ENCODE measurements at regions not wholly inside any gene's neighbourhood (a gene's known extent, or its start where the extent isn't known, plus 50 kb on each side); places are given as distances from the start of the nearest gene placed in this dataset.

- H2AFZ ChIP-seq (ENCODE audit: control insufficient read depth, low read depth, low read length) = no peak overlapping the region
- CTCF ChIA-PET = interaction anchor here (0.6 kb wide), 1 partner anchor 427 kb away, joined by 3 read pairs; no protein-coding TSS in a partner anchor
- intact Hi-C loops (cut with micrococcal nuclease; ENCODE audit: unreplicated experiment) = no loop called here
- SMC1A ChIA-PET (ENCODE audit: uncharacterized antibody, unreplicated experiment) = no interaction called here
- ATAC-seq = no peak
- H3K9ac ChIP-seq (ENCODE audit: control insufficient read depth, insufficient read depth, low read length) = no peak overlapping the region
- peaks cover 4% of the 10 kb centered on the region; the same call in 1 of the 2 replicates for H3K4me1 ChIP-seq (ENCODE audit: control insufficient read depth, insufficient read depth, low read length)
- no peak overlapping the region for H3K4me2 ChIP-seq (ENCODE audit: control insufficient read depth, insufficient read depth)
- no peak for DNase-seq (ENCODE audit: low read depth, low spot score)
- H3K4me3 ChIP-seq = no peak overlapping the region
- no peaks in the 10 kb centered on the region for H3K79me2 ChIP-seq (ENCODE audit: control insufficient read depth, insufficient read depth, low read length)
- no peak for FAIRE-seq
- in situ Hi-C loops (cut with MboI) = no loop called here
- POLR2A ChIA-PET = interaction anchor here (1.2 kb wide), 1 partner anchor 8 kb away, joined by 3 read pairs; no protein-coding TSS in a partner anchor
- H3K27me3 ChIP-seq (replicated peaks in 1 of 2; ENCODE audit: control insufficient read depth in 2 of 2, insufficient read depth in 2 of 2, low read length in 1 of 2) = no peaks in the 10 kb centered on the region
- H4K20me1 ChIP-seq (ENCODE audit: control insufficient read depth, insufficient read depth) = no peaks in the 10 kb centered on the region
- no peak overlapping the region for H3K27ac ChIP-seq (ENCODE audit: control insufficient read depth, insufficient read depth)
- no peaks in the 10 kb centered on the region for H3K36me3 ChIP-seq (ENCODE audit: control insufficient read depth in 2 of 2, insufficient read depth in 2 of 2, low read length in 1 of 2)
- no peak for TF ChIP-seq PBX3 (IDR thresholded peaks at IDR 0.05; ENCODE audit: insufficient replicate concordance, low read depth, low read length)
- no peak for TF ChIP-seq RB1 (IDR thresholded peaks at IDR 0.05; ENCODE audit: borderline replicate concordance)
- TF ChIP-seq USF1 (IDR thresholded peaks at IDR 0.05; ENCODE audit: borderline replicate concordance, extremely low read length, insufficient read depth, low read depth, low read length) = no peak
- no peak for TF ChIP-seq USF2 (IDR thresholded peaks at IDR 0.05; ENCODE audit: borderline replicate concordance, low read depth, low read length)
- no peak for TF ChIP-seq RBBP5 (conservative IDR thresholded peaks at IDR 0.05)
- TF ChIP-seq SIN3A (IDR thresholded peaks at IDR 0.05; ENCODE audit: low read depth, low read length) = no peak
- no peak for TF ChIP-seq CREM (IDR thresholded peaks at IDR 0.05; ENCODE audit: low read depth)
- TF ChIP-seq SUZ12 (IDR thresholded peaks at IDR 0.05; ENCODE audit: unreplicated experiment) = no peak
- no peak for TF ChIP-seq ELK1 (IDR thresholded peaks at IDR 0.05; ENCODE audit: low read depth, low read length)
- TF ChIP-seq NFYA (IDR thresholded peaks at IDR 0.05; ENCODE audit: borderline replicate concordance, low read depth, low read length) = no peak
- no peak for TF ChIP-seq BCL3 (IDR thresholded peaks at IDR 0.05; ENCODE audit: borderline replicate concordance, insufficient read depth, low read depth, low read length, poor library complexity, severe bottlenecking)
- TF ChIP-seq SREBF1 (IDR thresholded peaks at IDR 0.05; ENCODE audit: low read length) = no peak
- TF ChIP-seq E2F4 (IDR thresholded peaks at IDR 0.05; ENCODE audit: low read depth, low read length) = no peak
- no peak for TF ChIP-seq KAT2A (conservative IDR thresholded peaks at IDR 0.05; ENCODE audit: control insufficient read depth, low read depth, low read length)
- no peak for TF ChIP-seq PML (IDR thresholded peaks at IDR 0.05; ENCODE audit: low read length)
- no peak for TF ChIP-seq HDAC2 (IDR thresholded peaks at IDR 0.05)
- no peak for TF ChIP-seq TCF7 (IDR thresholded peaks at IDR 0.05; ENCODE audit: borderline replicate concordance)
- TF ChIP-seq CHD2 (IDR thresholded peaks at IDR 0.05; ENCODE audit: borderline replicate concordance, low read depth, low read length) = no peak
- TF ChIP-seq SUPT20H (IDR thresholded peaks at IDR 0.05; ENCODE audit: borderline replicate concordance, control insufficient read depth, low read depth, low read length) = no peak
- RAD21 ChIA-PET (ENCODE audit: unreplicated experiment) = no interaction called here
- BruUV-seq (replicated peaks) = no TSS peak
- no peaks in the 10 kb centered on the region for H3K9me3 ChIP-seq (replicated peaks; ENCODE audit: control insufficient read depth, insufficient read depth, low read length)
- WGBS (ENCODE audit: insufficient coverage, insufficient replicate concordance, low lambda C conversion rate, missing lambda C conversion rate) = 25% methylated on average over 4 of the region's 4 CpGs
Observed at GRCh38 chr15:92289733-92290132, 103.9 kb upstream of the ST8SIA2 start.
